Germinal center (tissue), 1 donor: ENCODE measurements at regions not wholly inside any gene's neighbourhood (a gene's known extent, or its start where the extent isn't known, plus 50 kb on each side); places are given as distances from the start of the nearest gene placed in this dataset.

Source experiments
- DNase-seq: peaks from one replicate; pipeline ENCODE4 v3.0.0; 2012; ENCODE audit warnings: mixed read lengths, low spot score

GRCh38 chr22:46090631-46091201, 59.6 kb upstream of the PPARA start:
- DNase-seq, result no peak

DNA sequence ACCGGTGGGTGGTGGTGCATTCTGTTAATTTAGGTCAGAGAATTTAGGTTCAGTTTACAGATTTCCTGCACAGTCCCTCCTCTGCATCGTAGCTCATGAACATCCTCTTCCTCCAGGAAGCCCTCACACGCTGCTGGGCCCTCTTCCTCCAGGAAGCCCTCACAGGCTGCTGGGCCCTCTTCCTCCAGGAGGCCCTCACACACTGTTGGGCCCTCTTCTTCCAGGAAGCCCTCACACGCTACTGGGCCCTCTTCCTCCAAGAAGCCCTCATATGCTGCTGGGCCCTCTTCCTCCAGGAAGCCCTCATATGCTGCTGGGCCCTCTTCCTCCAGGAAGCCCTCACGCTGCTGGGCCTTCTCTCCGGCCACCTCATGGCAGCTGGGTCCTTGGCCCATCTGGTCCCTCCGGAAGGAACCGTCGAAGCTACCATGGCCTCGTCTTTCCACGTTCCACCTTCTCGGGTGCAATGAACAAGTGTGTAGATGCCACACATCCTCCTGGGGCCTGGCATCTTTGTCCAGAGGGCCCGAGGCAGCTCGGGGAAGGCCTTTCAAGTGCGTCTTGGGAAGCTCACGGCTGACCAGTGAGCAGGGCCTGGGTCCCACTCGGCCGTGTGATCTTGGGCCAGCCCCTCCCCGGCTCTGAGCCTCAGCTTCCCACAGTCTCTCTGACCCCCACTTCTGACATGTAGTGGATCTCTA, 58.9 kb upstream of the PPARA start:
- no peak for DNase-seq

DNA sequence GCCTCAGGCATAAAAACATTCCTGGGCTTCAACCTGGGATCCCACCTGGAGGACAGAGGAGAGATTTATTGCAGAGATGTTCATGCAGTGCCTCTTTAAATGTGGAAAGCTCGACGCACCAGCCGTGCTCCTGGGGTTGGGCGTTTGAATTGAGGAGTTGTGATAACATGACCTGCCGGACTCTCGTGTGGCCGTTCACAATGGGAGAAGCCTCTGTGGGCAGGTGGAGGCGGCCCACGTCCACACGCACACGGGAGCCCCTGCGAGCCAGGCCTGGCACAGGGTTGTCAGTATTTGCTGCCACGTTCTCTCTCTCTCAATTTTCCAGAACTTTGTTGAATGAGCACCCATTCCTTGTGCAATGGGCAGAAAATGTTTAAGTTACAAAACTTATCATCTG, 58.3 kb upstream of the PPARA start:
- no peak for DNase-seq

DNA sequence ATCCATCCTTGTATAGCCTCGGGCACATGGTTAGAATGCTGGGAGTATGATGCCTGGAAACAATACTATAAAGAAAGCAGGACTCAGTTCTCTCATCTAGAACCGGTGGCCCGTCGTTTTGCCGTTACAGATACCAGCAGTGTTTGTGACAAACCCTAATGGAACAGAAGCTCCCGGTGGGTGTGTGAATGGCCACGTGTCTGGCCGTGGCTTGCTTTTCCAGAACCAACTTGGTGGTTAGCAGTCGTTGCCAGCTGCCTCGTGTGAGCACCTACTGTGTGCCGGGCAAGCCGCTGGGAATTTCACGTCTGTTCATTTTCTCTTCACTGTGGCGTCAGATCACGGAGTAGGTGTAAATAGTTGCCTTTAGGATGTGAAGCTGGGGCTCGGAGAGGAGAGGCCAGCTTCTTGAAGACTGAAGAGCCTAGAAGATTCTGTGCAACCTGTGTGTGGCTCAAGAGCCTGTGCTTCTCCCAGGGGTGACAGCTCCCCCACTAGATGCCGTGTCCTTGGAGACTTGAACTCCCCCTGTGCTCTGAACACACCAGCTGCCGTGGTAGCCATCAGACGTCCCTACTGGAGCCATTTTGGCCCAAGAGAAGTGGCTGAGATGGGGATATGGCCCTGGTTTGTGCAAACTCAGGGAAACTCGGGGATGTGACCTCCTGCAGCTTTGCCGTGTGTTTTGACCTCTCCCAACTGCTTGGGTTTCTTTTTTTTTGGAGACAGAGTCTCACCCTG, 57.5 kb upstream of the PPARA start:
- DNase-seq, result no peak

DNA sequence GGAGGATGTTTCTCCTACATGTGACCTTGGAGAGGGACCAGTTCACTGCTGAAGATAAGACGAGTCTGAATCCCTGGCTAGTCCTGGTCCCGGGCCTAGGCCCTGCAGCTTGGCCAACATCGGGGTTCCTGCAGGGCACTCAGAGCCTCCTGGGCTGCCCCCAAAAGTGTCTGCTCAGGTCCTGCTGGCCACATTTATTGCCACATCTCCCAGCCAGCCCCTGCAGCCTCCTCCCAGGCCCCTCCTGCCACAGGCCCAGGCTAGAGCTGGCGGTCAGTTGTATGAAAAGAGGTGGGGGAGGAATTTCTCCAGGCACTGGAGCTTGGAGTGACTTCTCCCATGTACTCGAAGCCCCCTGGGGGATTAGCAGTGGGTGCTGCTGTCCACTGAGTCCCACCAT, 56.5 kb upstream of the PPARA start:
- DNase-seq, result no peak

- no peak for DNase-seq
These were observed 55.6 kb upstream of the PPARA start for GRCh38 chr22:46094676-46095075.

GRCh38 chr22:46096051-46096450, 54.3 kb upstream of the PPARA start:
- DNase-seq, result no peak

GRCh38 chr22:46096706-46097230, 53.6 kb upstream of the PPARA start:
- no peak for DNase-seq

DNA sequence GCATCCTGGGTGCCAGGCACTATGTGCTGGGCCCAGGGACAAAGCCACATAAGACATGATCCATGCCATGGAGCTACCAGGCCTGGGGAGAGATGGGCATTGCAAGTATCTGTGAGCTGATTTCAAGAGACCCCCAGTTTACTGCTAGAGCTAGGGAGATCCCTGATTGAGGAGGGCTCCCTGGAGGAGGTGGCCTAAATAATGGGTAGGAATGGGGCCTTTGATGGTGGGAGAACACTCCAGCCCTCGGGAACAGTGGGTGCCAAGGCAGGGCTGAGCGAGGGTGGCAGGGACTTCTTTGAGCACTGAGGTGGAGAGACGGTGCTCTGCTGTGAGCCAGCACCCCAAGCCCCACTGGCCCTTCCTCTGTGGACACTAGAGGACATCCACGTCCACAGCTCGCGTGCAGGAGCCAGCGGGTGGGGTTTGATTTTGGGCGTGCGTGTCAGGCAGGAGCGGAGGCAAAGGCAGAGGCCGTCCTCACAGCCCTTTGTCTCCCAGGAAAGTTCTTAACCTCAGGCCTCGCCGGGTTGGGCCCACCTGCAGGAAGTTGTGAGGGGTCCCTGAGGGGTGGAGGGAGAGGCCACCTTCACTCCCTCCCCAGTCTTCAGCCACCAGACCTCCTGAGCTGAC, 52.9 kb upstream of the PPARA start:
- DNase-seq, result no peak

GRCh38 chr22:46098525-46099475, 51.5 kb upstream of the PPARA start:
- DNase-seq, result no peak

DNA sequence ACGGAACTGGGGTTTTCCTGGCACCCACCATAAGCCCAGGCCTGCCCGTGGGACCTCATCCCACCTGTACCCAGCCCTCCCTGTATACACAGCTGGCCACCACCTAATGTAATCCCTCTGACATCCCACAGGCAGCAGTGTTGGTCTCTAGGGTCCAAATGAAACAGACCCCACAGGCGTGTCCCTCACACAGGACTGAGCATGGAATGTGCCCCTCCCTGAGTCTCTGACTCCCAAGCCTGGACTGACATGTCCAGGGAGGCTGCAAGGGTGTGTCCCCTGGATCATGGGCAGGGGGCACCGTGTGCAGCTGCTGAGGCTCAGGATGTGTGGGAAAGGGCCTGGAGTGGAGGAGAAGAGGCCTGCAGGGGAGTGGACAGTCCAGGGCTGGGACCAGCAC, 50.6 kb upstream of the PPARA start:
- no peak for DNase-seq

GRCh38 chr22:46100401-46101105, 49.8 kb upstream of the PPARA start:
- no peak for DNase-seq
